Activated CD8-positive, alpha-beta T cell treated with anti-CD3 and anti-CD28 coated beads for 36 hours (primary cell): ENCODE measurements at regions not wholly inside any gene's neighbourhood (a gene's known extent, or its start where the extent isn't known, plus 50 kb on each side); places are given as distances from the start of the nearest gene placed in this dataset.

Experiments used
- ATAC-seq: fragments of 200-7000 bp; cut with Tn5 transposase; one replicate; pipeline ENCODE4 v1.10.0; 2021; ENCODE audit warnings: mild to moderate bottlenecking, moderate library complexity
- CTCF ChIA-PET: fragments of 350-600 bp; sonication (Branson Sonifier 250); formaldehyde crosslinking; loops from one replicate; lab custom pipeline; 2021; ENCODE audit warnings: antibody characterized with exemption; lab: Charles Lee
- POLR2A ChIA-PET: fragments of 350-600 bp; sonication (Branson Sonifier 250); formaldehyde crosslinking; loops from one replicate; lab custom pipeline; 2021; ENCODE audit warnings: antibody characterized with exemption; lab: Charles Lee
- DNase-seq: peaks from one replicate; pipeline ENCODE4 v3.0.0-alpha.2; 2020
- H3K27ac Mint-ChIP-seq: one replicate; pipeline ENCODE4 v1.8.0; 2021; ENCODE audit warnings: mild to moderate bottlenecking, mixed read lengths
- H3K27me3 Mint-ChIP-seq: one replicate; pipeline ENCODE4 v1.8.0; 2021; ENCODE audit warnings: mixed read lengths
- H3K36me3 Mint-ChIP-seq: one replicate; pipeline ENCODE4 v1.8.0; 2021; ENCODE audit warnings: low read depth, mixed read lengths
- H3K4me1 Mint-ChIP-seq: one replicate; pipeline ENCODE4 v1.8.0; 2021; ENCODE audit warnings: low read depth, mixed read lengths
- H3K4me3 Mint-ChIP-seq: one replicate; pipeline ENCODE4 v1.8.0; 2021; ENCODE audit warnings: mild to moderate bottlenecking, moderate library complexity, mixed read lengths
- H3K9me3 Mint-ChIP-seq: one replicate; pipeline ENCODE4 v1.8.0; 2021; ENCODE audit warnings: mixed read lengths
- intact Hi-C: fragments of 100-400 bp; cut with micrococcal nuclease; formaldehyde crosslinking; loops from one replicate; pipeline ENCODE4 v1.10.0; 2022
- TF ChIP-seq, protein P1 (sequence below): fragments of 200-600 bp; IDR thresholded peaks from one replicate; pipeline ENCODE4 v1.8.0; 2022; ENCODE audit warnings: antibody characterized with exemption, mild to moderate bottlenecking

DNA sequence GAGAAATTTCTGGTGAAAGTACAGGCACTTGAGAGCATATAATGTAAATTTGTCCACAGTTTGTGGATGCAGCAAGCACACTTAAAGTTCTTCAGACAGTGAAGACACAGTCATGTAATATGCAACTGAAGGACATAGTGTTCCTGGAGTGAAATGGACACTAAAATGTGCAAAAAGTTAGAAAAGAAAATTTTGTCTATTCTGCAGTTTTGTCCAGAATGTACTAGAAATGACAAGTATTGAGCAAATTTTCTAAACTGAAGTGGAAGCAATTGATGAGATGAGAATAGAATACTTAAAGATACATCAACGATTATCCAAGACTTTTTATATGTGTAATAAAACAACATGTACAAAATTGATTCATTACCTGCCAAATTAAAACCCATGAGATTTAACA is 647.0 kb upstream of the IMPG1 start:
- ATAC-seq = no peak

DNA sequence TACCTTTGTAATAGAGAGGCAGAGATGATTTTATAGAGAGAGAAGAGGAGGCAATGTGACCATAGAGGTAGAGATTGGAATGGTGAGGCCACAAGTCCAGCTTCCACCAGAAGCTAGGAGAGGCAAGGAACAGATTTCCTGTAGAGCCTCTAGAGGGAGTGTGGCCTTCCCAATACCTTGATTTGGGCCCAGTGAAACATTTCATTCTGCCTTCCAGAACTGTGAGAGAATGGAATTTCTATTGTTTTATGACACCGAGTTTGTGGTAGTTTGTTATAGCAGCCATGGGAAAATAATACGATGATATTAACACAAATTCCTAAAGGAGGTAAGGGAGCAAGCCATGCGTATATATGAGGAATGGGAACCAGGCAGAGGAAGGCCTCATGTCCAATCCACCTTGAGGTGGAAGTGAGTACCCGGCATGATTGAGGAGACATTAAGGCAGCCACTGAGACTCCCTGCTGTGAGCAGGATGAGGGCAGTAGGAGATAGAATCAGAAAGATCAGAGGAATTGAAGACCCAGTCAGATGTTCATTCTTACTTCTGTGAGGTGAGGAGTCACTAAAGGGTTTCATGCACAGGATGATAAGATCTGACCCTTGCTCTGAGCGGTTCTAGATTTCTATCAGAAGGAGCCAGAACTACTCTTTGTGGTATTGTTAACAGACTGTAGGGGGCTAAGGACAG is 636.3 kb upstream of the IMPG1 start:
- Mint-ChIP-seq H3K4me1 (no peaks in the 10 kb centered on the region), H3K9me3 (no peaks in the 10 kb centered on the region), H3K27me3 (no peaks in the 10 kb centered on the region), H3K27ac (no peak overlapping the region), H3K36me3 (no peaks in the 10 kb centered on the region), H3K4me3 (no peak overlapping the region)
- DNase-seq (no peak), ATAC-seq (no peak)
- intact Hi-C loops = no loop called here
- POLR2A ChIA-PET = no interaction called here
- CTCF ChIA-PET = no interaction called here
- TF ChIP-seq, protein P1, sequence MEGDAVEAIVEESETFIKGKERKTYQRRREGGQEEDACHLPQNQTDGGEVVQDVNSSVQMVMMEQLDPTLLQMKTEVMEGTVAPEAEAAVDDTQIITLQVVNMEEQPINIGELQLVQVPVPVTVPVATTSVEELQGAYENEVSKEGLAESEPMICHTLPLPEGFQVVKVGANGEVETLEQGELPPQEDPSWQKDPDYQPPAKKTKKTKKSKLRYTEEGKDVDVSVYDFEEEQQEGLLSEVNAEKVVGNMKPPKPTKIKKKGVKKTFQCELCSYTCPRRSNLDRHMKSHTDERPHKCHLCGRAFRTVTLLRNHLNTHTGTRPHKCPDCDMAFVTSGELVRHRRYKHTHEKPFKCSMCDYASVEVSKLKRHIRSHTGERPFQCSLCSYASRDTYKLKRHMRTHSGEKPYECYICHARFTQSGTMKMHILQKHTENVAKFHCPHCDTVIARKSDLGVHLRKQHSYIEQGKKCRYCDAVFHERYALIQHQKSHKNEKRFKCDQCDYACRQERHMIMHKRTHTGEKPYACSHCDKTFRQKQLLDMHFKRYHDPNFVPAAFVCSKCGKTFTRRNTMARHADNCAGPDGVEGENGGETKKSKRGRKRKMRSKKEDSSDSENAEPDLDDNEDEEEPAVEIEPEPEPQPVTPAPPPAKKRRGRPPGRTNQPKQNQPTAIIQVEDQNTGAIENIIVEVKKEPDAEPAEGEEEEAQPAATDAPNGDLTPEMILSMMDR = no peak

More for the DNA sequence above, 647.0 kb upstream of the IMPG1 start:
- no peak overlapping the region for H3K4me3 Mint-ChIP-seq
- CTCF ChIA-PET = no interaction called here
- DNase-seq = no peak
- H3K9me3 Mint-ChIP-seq = peaks cover 5% of the 10 kb centered on the region
- TF ChIP-seq, protein P1 = no peak
- intact Hi-C loops = no loop called here
- POLR2A ChIA-PET = no interaction called here
- no peaks in the 10 kb centered on the region for H3K4me1 Mint-ChIP-seq
- no peaks in the 10 kb centered on the region for H3K36me3 Mint-ChIP-seq
- H3K27me3 Mint-ChIP-seq = no peaks in the 10 kb centered on the region
- no peak overlapping the region for H3K27ac Mint-ChIP-seq

DNA sequence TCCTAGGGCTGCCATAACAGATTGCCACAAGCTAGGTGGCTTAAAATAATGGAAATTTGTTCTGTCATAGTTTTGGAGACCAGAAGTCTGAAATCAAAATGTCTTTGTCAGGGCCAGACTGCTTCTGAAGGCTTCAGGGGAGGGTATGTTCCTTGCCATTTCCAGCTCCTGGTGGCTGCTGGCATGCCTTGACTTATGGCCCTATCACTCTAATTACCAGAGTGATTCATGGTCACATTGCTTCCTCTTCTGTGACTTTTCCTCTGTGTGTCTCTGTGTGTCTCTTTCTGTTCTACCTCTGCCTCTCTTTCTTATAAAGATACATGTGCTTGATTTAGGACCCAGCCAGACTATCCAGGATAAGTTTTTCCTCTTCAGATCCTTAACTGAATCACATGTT is 635.2 kb upstream of the IMPG1 start:
- Mint-ChIP-seq H3K27ac (no peak overlapping the region), H3K4me1 (no peaks in the 10 kb centered on the region), H3K9me3 (no peaks in the 10 kb centered on the region), H3K27me3 (no peaks in the 10 kb centered on the region), H3K4me3 (no peak overlapping the region), H3K36me3 (no peaks in the 10 kb centered on the region)
- intact Hi-C loops = no loop called here
- ChIA-PET POLR2A (no interaction called here), CTCF (no interaction called here)
- TF ChIP-seq, protein P1 = no peak
- ATAC-seq (no peak), DNase-seq (no peak)

DNA sequence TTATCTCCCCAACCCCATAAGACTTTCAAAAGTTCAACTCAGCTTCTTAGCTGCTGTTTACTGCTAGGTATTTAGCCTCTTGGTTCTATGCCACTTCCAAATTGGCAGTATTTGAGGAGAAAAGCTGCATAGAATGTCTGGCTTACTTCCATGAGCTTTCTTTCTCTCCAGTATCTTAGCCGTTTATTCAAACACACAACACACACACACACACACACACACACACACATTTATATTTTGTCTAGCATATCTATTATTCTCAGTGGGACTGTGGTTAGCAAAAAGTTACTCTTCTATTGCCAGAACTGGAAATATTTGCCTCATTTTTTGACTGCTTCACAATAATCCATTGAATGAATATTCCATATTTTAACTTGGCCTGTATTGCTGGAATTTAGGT is 634.2 kb upstream of the IMPG1 start:
- CTCF ChIA-PET = no interaction called here
- no peak for DNase-seq
- H3K4me3 Mint-ChIP-seq = no peak overlapping the region
- POLR2A ChIA-PET = no interaction called here
- intact Hi-C loops = no loop called here
- H3K9me3 Mint-ChIP-seq = no peaks in the 10 kb centered on the region
- no peak overlapping the region for H3K27ac Mint-ChIP-seq
- TF ChIP-seq, protein P1 = no peak
- no peaks in the 10 kb centered on the region for H3K4me1 Mint-ChIP-seq
- H3K36me3 Mint-ChIP-seq = no peaks in the 10 kb centered on the region
- no peak for ATAC-seq
- no peaks in the 10 kb centered on the region for H3K27me3 Mint-ChIP-seq

DNA sequence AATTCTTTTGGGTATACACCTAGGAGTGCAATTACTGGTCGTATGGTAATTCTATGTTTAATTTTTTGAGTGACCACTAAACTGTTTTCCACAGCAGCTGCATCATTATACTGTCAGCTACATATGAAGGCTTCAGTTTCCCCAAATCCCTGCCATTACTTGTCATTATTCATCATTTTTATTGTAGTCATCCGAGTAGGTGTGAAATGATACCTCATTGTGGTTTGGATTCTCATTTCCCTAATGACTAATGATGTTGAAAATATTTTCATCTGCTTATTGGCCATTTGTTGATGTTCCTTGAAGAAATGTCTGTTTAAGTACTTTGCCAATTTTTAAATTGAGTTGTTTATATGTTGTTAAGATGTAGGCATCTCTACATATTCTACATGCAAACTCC is 633.6 kb upstream of the IMPG1 start:
- TF ChIP-seq, protein P1 = no peak
- DNase-seq = no peak
- Mint-ChIP-seq H3K4me3 (no peak overlapping the region), H3K36me3 (no peaks in the 10 kb centered on the region), H3K27me3 (no peaks in the 10 kb centered on the region), H3K27ac (no peak overlapping the region), H3K4me1 (no peaks in the 10 kb centered on the region), H3K9me3 (peaks cover under 1% of the 10 kb centered on the region)
- intact Hi-C loops = no loop called here
- no peak for ATAC-seq
- POLR2A ChIA-PET = no interaction called here
- CTCF ChIA-PET = no interaction called here
